Astrocyte of the spinal cord (primary cell): ENCODE measurements at regions not wholly inside any gene's neighbourhood (a gene's known extent, or its start where the extent isn't known, plus 50 kb on each side); places are given as distances from the start of the nearest gene placed in this dataset.

Experiments
- DNase-seq: peaks from one replicate; pipeline ENCODE4 v3.0.0; 2011; ENCODE audit warnings: low read depth, low spot score
- H3K4me3 ChIP-seq: 2 replicates; pipeline ENCODE4 v1.5.1; 2011; ENCODE audit warnings: low read depth, mild to moderate bottlenecking, low read length, moderate library complexity
- CTCF ChIP-seq: IDR thresholded peaks from 2 replicates; pipeline ENCODE4 v1.5.1; 2012; ENCODE audit warnings: low read depth, mild to moderate bottlenecking, low read length, inconsistent platforms
- in situ Hi-C: cut with HindIII; loops from 2 replicates; pipeline ENCODE4 v1.10.0; 2017; ENCODE audit warnings: low sequenced_read_pairs

GRCh38 chr5:30676223-30676840 lies 517.2 kb upstream of the CDH6 start:
- no peak for DNase-seq
- in situ Hi-C loops = no loop called here
- H3K4me3 ChIP-seq = no peak overlapping the region
- TF ChIP-seq CTCF = no peak

GRCh38 chr5:30667293-30667692 lies 526.2 kb upstream of the CDH6 start:
- no peak overlapping the region for H3K4me3 ChIP-seq
- TF ChIP-seq CTCF = no peak
- in situ Hi-C loops = no loop called here
- DNase-seq = no peak

- TF ChIP-seq CTCF = no peak
- no peak for DNase-seq
- in situ Hi-C loops = no loop called here
- H3K4me3 ChIP-seq = no peak overlapping the region
Observed at GRCh38 chr5:30663536-30663935, 530.0 kb upstream of the CDH6 start.

GRCh38 chr5:30662373-30662772 lies 531.1 kb upstream of the CDH6 start:
- TF ChIP-seq CTCF = no peak
- no peak overlapping the region for H3K4me3 ChIP-seq
- DNase-seq = no peak
- in situ Hi-C loops = no loop called here

- no peak for TF ChIP-seq CTCF
- H3K4me3 ChIP-seq = no peak overlapping the region
- no peak for DNase-seq
- in situ Hi-C loops = no loop called here
Observed at GRCh38 chr5:30661730-30662129, 531.8 kb upstream of the CDH6 start.

- in situ Hi-C loops = no loop called here
- no peak overlapping the region for H3K4me3 ChIP-seq
- no peak for DNase-seq
- TF ChIP-seq CTCF = no peak
Observed at GRCh38 chr5:30659417-30659816, 534.1 kb upstream of the CDH6 start.

DNA sequence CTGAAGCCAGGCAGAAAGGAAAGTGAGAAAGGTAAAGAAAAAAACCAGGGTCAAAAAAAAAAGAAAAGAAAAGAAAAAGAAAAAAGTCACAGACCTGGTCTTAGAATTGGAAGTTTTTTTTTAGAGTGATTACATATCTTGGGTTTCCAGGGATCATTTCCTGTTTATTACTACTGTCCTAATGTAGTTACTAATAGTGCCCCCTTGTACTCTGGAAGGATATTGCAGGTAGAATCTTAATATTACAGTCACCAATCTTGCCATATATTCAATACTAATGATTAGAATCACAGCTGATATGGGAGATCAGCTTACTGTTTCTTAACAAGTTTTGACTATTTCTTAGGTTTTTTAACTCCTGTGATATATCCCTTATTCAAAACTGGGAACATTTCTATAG lies 543.2 kb upstream of the CDH6 start:
- TF ChIP-seq CTCF = no peak
- in situ Hi-C loops = no loop called here
- no peak overlapping the region for H3K4me3 ChIP-seq

More for the DNA sequence above, 543.2 kb upstream of the CDH6 start:
- DNase-seq = no peak
